HG02943 (cell line): ENCODE measurements at regions not wholly inside any gene's neighbourhood (a gene's known extent, or its start where the extent isn't known, plus 50 kb on each side); places are given as distances from the start of the nearest gene placed in this dataset.
"Not testable (repeated sequence)": the region's sequence is repeated elsewhere in the genome, so short reads cannot be mapped to it uniquely, and the experiment has no call there.

Experiments used
- ATAC-seq: cut with Tn5 transposase; IDR thresholded peaks from one replicate; pipeline ENCODE4 v1.9.1; 2021; ENCODE audit warnings: mild to moderate bottlenecking, low read depth, moderate library complexity; ENCODE audit not compliant: unreplicated experiment

- no peak for ATAC-seq
Measured at GRCh38 chr4:149983401-149983800, 94.8 kb upstream of the DCLK2 start.

GRCh38 chr4:149983931-149984330 is 94.3 kb upstream of the DCLK2 start:
- no peak for ATAC-seq

GRCh38 chr4:149985981-149986380 is 92.3 kb upstream of the DCLK2 start:
- no peak for ATAC-seq

- ATAC-seq: no peak
Measured at GRCh38 chr4:149986917-149987316, 91.3 kb upstream of the DCLK2 start.

GRCh38 chr4:149987330-149988086 is 90.7 kb upstream of the DCLK2 start:
- no peak for ATAC-seq

GRCh38 chr4:149988087-149988410 is 90.2 kb upstream of the DCLK2 start:
- ATAC-seq: no peak

- no peak for ATAC-seq
Measured at GRCh38 chr4:149993030-149993429, 85.2 kb upstream of the DCLK2 start.

- ATAC-seq: no peak
Measured at GRCh38 chr4:149995134-149995756, 83.0 kb upstream of the DCLK2 start.

- ATAC-seq: no peak
Measured at GRCh38 chr4:149997881-149998421, 80.3 kb upstream of the DCLK2 start.

- ATAC-seq: no peak
Measured at GRCh38 chr4:149999485-150000074, 78.7 kb upstream of the DCLK2 start.

GRCh38 chr4:150001815-150002214 is 76.4 kb upstream of the DCLK2 start:
- ATAC-seq: no peak

GRCh38 chr4:150002561-150002960 is 75.7 kb upstream of the DCLK2 start:
- no peak for ATAC-seq

- ATAC-seq: no peak
Measured at GRCh38 chr4:150004481-150004880, 73.8 kb upstream of the DCLK2 start.

- no peak for ATAC-seq
Measured at GRCh38 chr4:150005537-150005936, 72.7 kb upstream of the DCLK2 start.

- no peak for ATAC-seq
Measured at GRCh38 chr4:150006197-150006596, 72.0 kb upstream of the DCLK2 start.

- no peak for ATAC-seq
Measured at GRCh38 chr4:150007512-150007911, 70.7 kb upstream of the DCLK2 start.

GRCh38 chr4:150008546-150008945 is 69.7 kb upstream of the DCLK2 start:
- ATAC-seq: no peak

GRCh38 chr4:150009533-150009932 is 68.7 kb upstream of the DCLK2 start:
- ATAC-seq: no peak

- no peak for ATAC-seq
Measured at GRCh38 chr4:150010525-150011126, 67.6 kb upstream of the DCLK2 start.

- ATAC-seq: no peak
Measured at GRCh38 chr4:150012851-150013360, 65.3 kb upstream of the DCLK2 start.

- ATAC-seq: not testable (repeated sequence)
Measured at GRCh38 chr4:150015910-150016309, 62.3 kb upstream of the DCLK2 start.
